ENCODE measurements at regions not wholly inside any gene's neighbourhood (a gene's known extent, or its start where the extent isn't known, plus 50 kb on each side); places are given as distances from the start of the nearest gene placed in this dataset.

DNA sequence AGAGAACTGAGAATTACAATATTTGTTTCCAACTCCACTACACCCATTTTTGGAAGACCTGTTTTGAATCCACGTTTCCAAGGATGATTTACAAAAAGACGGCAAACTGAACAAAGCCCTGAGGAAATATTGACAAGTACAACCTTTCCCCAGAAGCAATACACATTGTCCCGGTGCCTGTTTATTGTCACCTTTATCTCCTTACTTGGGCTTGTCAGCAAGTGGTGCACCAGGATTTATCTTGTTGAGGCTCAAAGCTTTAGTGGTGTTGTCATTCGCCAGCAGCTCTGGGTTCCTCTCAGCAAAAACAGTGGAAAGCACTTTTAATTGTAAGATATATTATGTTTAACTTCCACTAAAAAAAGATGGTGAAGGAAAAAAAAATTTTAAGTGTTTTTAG lies 1191.9 kb upstream of the TENM4 start:
- no peak overlapping the region for H3K4me3 Mint-ChIP-seq
- POLR2A ChIA-PET, result no interaction called here
- Histone ChIP-seq H3K4me1 (ENCODE audit: insufficient read depth, low read length) (no peaks in the 10 kb centered on the region), H3K9me3 (ENCODE audit: control insufficient read depth in 1 of 2, insufficient read depth in 1 of 2, low read length in 2 of 2) (peaks cover 0 to 5% of the 10 kb centered on the region in 2 experiments), H3K36me3 (ENCODE audit: insufficient read depth, low read length) (no peaks in the 10 kb centered on the region), H3K27ac (ENCODE audit: low read depth in 1 of 2, low read length in 2 of 2) (no peak overlapping the region), H3K27me3 (ENCODE audit: control insufficient read depth in 1 of 2, insufficient read depth in 2 of 2, low read length in 2 of 2) (no peaks in the 10 kb centered on the region), H3K4me3 (ENCODE audit: low read length) (no peak overlapping the region)
- H3K27ac Mint-ChIP-seq, result no peak overlapping the region
- no peak for ATAC-seq (ENCODE audit: poor library complexity)
- TF ChIP-seq, protein P1, sequence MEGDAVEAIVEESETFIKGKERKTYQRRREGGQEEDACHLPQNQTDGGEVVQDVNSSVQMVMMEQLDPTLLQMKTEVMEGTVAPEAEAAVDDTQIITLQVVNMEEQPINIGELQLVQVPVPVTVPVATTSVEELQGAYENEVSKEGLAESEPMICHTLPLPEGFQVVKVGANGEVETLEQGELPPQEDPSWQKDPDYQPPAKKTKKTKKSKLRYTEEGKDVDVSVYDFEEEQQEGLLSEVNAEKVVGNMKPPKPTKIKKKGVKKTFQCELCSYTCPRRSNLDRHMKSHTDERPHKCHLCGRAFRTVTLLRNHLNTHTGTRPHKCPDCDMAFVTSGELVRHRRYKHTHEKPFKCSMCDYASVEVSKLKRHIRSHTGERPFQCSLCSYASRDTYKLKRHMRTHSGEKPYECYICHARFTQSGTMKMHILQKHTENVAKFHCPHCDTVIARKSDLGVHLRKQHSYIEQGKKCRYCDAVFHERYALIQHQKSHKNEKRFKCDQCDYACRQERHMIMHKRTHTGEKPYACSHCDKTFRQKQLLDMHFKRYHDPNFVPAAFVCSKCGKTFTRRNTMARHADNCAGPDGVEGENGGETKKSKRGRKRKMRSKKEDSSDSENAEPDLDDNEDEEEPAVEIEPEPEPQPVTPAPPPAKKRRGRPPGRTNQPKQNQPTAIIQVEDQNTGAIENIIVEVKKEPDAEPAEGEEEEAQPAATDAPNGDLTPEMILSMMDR (IDR thresholded peaks at IDR 0.05), result no peak
- H3K36me3 Mint-ChIP-seq (ENCODE audit: low read depth), result no peaks in the 10 kb centered on the region
- intact Hi-C loops (cut with DNase I, micrococcal nuclease), result no loop called here
- no peaks in the 10 kb centered on the region for H3K4me1 Mint-ChIP-seq (ENCODE audit: low read depth)
- DNase-seq, result no peak
- CTCF ChIA-PET, result no interaction called here
- no peaks in the 10 kb centered on the region for H3K27me3 Mint-ChIP-seq
- peaks cover 7% of the 10 kb centered on the region for H3K9me3 Mint-ChIP-seq

DNA sequence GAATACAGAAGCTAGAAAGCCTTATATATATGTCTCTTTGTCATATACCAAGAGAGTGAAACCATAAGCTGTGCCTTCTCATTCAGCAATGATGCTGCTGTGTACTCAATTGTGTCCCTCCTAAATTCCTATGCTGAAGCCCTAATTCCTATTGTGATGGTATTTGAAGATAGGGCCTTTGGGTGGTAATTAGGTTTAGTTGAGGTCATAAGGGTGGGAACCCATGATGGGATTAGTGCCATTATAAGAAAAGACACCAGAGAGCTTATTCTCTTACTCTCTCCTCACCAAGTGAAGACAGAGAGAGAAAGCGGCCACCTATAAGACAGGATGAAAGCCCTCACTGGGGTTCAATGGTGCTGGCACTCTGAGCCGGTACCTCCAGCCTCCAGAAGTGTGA lies 1191.3 kb upstream of the TENM4 start:
- H3K9me3 Mint-ChIP-seq, result peaks cover 7% of the 10 kb centered on the region
- Histone ChIP-seq H3K27ac (ENCODE audit: low read depth in 1 of 2, low read length in 2 of 2) (no peak overlapping the region), H3K4me3 (ENCODE audit: low read length) (no peak overlapping the region), H3K36me3 (ENCODE audit: insufficient read depth, low read length) (no peaks in the 10 kb centered on the region), H3K9me3 (ENCODE audit: control insufficient read depth in 1 of 2, insufficient read depth in 1 of 2, low read length in 2 of 2) (peaks cover 0 to 5% of the 10 kb centered on the region in 2 experiments), H3K27me3 (ENCODE audit: control insufficient read depth in 1 of 2, insufficient read depth in 2 of 2, low read length in 2 of 2) (no peaks in the 10 kb centered on the region), H3K4me1 (ENCODE audit: insufficient read depth, low read length) (no peaks in the 10 kb centered on the region)
- H3K4me1 Mint-ChIP-seq (ENCODE audit: low read depth), result no peaks in the 10 kb centered on the region
- ATAC-seq (ENCODE audit: poor library complexity) (no peak), DNase-seq (no peak)
- H3K27ac Mint-ChIP-seq, result no peak overlapping the region
- ChIA-PET POLR2A (no interaction called here), CTCF (no interaction called here)
- TF ChIP-seq, protein P1 (IDR thresholded peaks at IDR 0.05), result no peak
- H3K4me3 Mint-ChIP-seq, result no peak overlapping the region
- no peaks in the 10 kb centered on the region for H3K36me3 Mint-ChIP-seq (ENCODE audit: low read depth)
- intact Hi-C loops (cut with DNase I, micrococcal nuclease), result no loop called here
- H3K27me3 Mint-ChIP-seq, result no peaks in the 10 kb centered on the region

DNA sequence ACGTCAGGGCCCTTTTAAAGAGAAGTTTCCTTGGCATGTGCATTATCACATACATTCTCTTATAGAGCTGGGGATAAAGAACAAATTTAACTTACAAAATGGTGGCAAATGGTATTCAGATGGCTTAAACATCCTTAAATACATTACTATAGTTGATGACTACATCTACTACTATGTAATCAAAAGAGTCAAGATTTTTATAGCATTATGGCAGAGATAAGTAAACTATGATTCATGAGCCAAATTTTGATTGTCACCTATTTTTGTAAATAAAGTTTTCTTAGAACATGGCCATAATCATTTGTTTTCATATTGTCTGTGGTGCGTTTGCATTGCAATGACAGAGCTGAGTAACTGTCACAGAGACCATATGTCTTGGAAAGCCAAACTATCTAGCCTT lies 1188.6 kb upstream of the TENM4 start:
- H3K9me3 ChIP-seq (ENCODE audit: control insufficient read depth in 1 of 2, insufficient read depth in 1 of 2, low read length in 2 of 2), result peaks cover 0 to 5% of the 10 kb centered on the region in 2 experiments
- no peak overlapping the region for H3K4me3 ChIP-seq (ENCODE audit: low read length)
- DNase-seq, result no peak
- ATAC-seq (ENCODE audit: poor library complexity), result no peak
- TF ChIP-seq, protein P1 (IDR thresholded peaks at IDR 0.05), result no peak
- H3K36me3 ChIP-seq (ENCODE audit: insufficient read depth, low read length), result no peaks in the 10 kb centered on the region
- ChIA-PET POLR2A (no interaction called here), CTCF (no interaction called here)
- H3K9me3 Mint-ChIP-seq, result peaks cover 3% of the 10 kb centered on the region
- intact Hi-C loops (cut with DNase I, micrococcal nuclease), result loop anchor here in 1 of 2 experiments (10.0 kb wide), 1 partner anchor 55 kb away; no protein-coding TSS in a partner anchor
- H3K27ac ChIP-seq (ENCODE audit: low read depth in 1 of 2, low read length in 2 of 2), result no peak overlapping the region
- no peaks in the 10 kb centered on the region for H3K27me3 ChIP-seq (ENCODE audit: control insufficient read depth in 1 of 2, insufficient read depth in 2 of 2, low read length in 2 of 2)
- no peaks in the 10 kb centered on the region for H3K36me3 Mint-ChIP-seq (ENCODE audit: low read depth)
- no peak overlapping the region for H3K27ac Mint-ChIP-seq
- no peak overlapping the region for H3K4me3 Mint-ChIP-seq
- H3K4me1 ChIP-seq (ENCODE audit: insufficient read depth, low read length), result no peaks in the 10 kb centered on the region
- H3K4me1 Mint-ChIP-seq (ENCODE audit: low read depth), result no peaks in the 10 kb centered on the region
- H3K27me3 Mint-ChIP-seq, result no peaks in the 10 kb centered on the region

Measured in CD4-positive, alpha-beta T cell (primary cell).